Right lobe of liver (tissue), 6 donors: ENCODE measurements at regions not wholly inside any gene's neighbourhood (a gene's known extent, or its start where the extent isn't known, plus 50 kb on each side); places are given as distances from the start of the nearest gene placed in this dataset.

Experiments used
- ATAC-seq, 4 donors: fragments of 200-7000 bp; cut with Tn5 transposase; one replicate each; pipeline ENCODE4 v1.9.1; 2020; ENCODE audit warnings: mild to moderate bottlenecking in 4 of 4, moderate library complexity in 4 of 4
- DNase-seq, 3 donors: peaks; one replicate each; pipeline ENCODE4 v3.0.0-alpha.2; 2020
- H3K27ac ChIP-seq, 3 donors: fragments of 200-600 bp; one replicate each; pipeline ENCODE4 v1.8.0; 2022
- H3K27me3 ChIP-seq, 2 donors: fragments of 200-600 bp; one replicate each; pipeline ENCODE4 v1.8.0; 2022
- H3K36me3 ChIP-seq, 4 donors: fragments of 200-600 bp; sonication (generic) in 1 of 4; one replicate each; pipeline versions ENCODE4 v1.5.1 to v1.8.0; 2017 to 2022; ENCODE audit warnings: control low read depth in 1 of 4
- H3K4me1 ChIP-seq, 4 donors: fragments of 200-600 bp; sonication (generic) in 1 of 4; one replicate each; pipeline versions ENCODE4 v1.5.1 to v1.8.0; 2017 to 2022; ENCODE audit warnings: control low read depth in 1 of 4
- H3K4me3 ChIP-seq, 3 donors: fragments of 200-600 bp; one replicate each; pipeline ENCODE4 v1.8.0; 2022
- H3K9me3 ChIP-seq, 4 donors: fragments of 200-600 bp; sonication (generic) in 1 of 4; one replicate each; pipeline versions ENCODE4 v1.5.1 to v1.8.0; 2017 to 2022; ENCODE audit warnings: control low read depth in 1 of 4
- CTCF ChIP-seq, 4 donors: fragments of 200-600 bp in 3 of 4; fragments of 450-650 bp in 1 of 4; IDR thresholded peaks; one replicate each; pipeline versions ENCODE4 v1.5.1 to v1.8.0; 2016 to 2022; ENCODE audit warnings: antibody characterized with exemption in 4 of 4, mild to moderate bottlenecking in 2 of 4
- POLR2A ChIP-seq: fragments of 450-650 bp; IDR thresholded peaks from one replicate; pipeline ENCODE4 v1.6.1; 2017; ENCODE audit warnings: antibody characterized with exemption, mild to moderate bottlenecking
- WGBS: methylation state at CpG from one replicate; pipeline ENCODE4 v1.1.6; 2018; ENCODE audit warnings: low coverage, low lambda C conversion rate; ENCODE audit not compliant: insufficient coverage; ENCODE audit errors: missing lambda C conversion rate; 5-methylcytosine and 5-hydroxymethylcytosine counted together
- intact Hi-C, 2 donors: fragments of 100-400 bp; cut with DNase I; formaldehyde crosslinking; loops; one replicate each; pipeline versions ENCODE4 v1.11.2 to v1.14.1; 2022
- donor health status: DM: no; HTN: yes; CAD: no.
- donor health status: DM: no; HTN: no; CAD: no.
- donor health status: DM: no; HTN: no; CAD: no.
- donor health status: DM: no; HTN: yes; CAD: no.
- donor health status: DM: no; HTN: yes; CAD: no.

DNA sequence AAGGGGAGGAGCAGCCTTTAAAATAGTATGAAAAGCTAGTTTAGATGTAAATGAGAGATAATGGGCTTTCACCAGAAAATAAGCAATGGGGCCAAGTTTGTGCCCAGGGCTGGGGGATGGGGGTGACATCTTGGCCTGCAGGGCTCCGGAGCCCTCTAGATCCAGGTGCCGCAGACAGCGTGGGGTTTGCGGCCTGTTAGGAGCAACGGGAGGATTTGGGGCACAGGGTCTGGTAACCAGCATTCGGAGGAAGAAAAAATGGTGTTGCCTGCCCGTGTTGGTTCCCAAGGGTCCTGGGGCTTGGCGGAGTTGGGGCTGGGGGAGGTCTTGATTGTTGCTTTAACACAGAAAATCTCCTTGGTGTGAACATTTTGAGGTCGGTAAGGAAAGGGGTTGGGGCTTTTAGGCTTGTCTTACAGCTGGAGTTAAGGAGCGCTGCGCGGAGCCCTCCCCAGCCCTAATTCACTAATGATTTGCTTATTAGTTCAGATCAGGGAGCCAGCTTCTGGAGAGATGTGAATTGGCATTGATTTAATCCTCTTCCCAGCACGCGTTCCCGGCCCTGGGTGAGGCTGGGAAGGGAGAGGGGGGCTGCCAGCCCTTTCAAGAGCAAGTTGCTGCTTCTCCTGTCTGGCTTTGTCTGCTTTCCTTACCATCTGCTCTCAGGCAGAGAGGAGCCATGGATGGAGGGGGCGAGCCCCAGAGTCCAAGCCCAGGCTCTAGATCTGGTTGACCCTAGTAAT lies 443.4 kb downstream of the BCOR start:
- DNase-seq (no peak), ATAC-seq (no peak)
- TF ChIP-seq POLR2A (no peak), CTCF (IDR thresholded peaks at IDR 0.05) (no peak)
- Histone ChIP-seq H3K9me3 (no peaks in the 10 kb centered on the region), H3K36me3 (no peaks in the 10 kb centered on the region), H3K4me3 (no peak overlapping the region), H3K4me1 (no peaks in the 10 kb centered on the region), H3K27me3 (no peaks in the 10 kb centered on the region), H3K27ac (no peak overlapping the region)
- 48% methylated on average over 8 of the region's 16 CpGs for WGBS
- intact Hi-C loops = no loop called here

DNA sequence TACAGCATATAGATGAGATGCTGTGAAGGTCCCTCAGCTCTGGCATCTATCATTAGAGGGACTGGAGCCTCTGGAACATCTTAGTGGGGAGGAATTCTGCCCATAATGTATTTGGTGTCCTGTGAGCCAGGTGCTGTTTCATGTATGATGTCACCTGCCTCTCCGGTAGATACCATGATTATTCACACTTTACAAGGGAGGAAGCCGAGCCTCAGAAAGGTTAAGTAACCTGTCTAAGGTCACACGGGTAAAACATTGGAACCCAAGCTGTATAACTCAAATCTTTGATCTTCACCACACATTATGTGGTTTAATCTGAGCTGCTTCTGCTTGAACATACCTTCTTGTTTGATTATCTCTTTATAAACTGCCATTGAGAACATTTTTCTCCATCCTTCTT lies 442.8 kb downstream of the BCOR start:
- intact Hi-C loops = no loop called here
- H3K4me3 ChIP-seq = no peak overlapping the region
- TF ChIP-seq CTCF (IDR thresholded peaks at IDR 0.05) (no peak), POLR2A (no peak)
- H3K4me1 ChIP-seq = no peaks in the 10 kb centered on the region
- H3K36me3 ChIP-seq = no peaks in the 10 kb centered on the region
- DNase-seq (no peak), ATAC-seq (no peak)
- H3K27me3 ChIP-seq = no peaks in the 10 kb centered on the region
- H3K9me3 ChIP-seq = no peaks in the 10 kb centered on the region
- no peak overlapping the region for H3K27ac ChIP-seq
- WGBS = 28% methylated on average over 3 of the region's 3 CpGs

GRCh38 chrX:39661116-39661907 lies 436.4 kb downstream of the BCOR start:
- DNase-seq (no peak), ATAC-seq (no peak)
- no peak for TF ChIP-seq CTCF (IDR thresholded peaks at IDR 0.05)
- TF ChIP-seq POLR2A = no peak
- Histone ChIP-seq H3K4me3 (no peak overlapping the region), H3K4me1 (no peaks in the 10 kb centered on the region), H3K9me3 (no peaks in the 10 kb centered on the region), H3K36me3 (no peaks in the 10 kb centered on the region), H3K27ac (no peak overlapping the region), H3K27me3 (no peaks in the 10 kb centered on the region)
- intact Hi-C loops = no loop called here
- WGBS = 42% methylated on average over 4 of the region's 6 CpGs

- ATAC-seq = no peak
- no peaks in the 10 kb centered on the region for H3K27me3 ChIP-seq
- no peak for TF ChIP-seq CTCF (IDR thresholded peaks at IDR 0.05)
- no peak for TF ChIP-seq POLR2A
Measured at GRCh38 chrX:39665830-39666518, 431.8 kb downstream of the BCOR start.

More at GRCh38 chrX:39665830-39666518, 431.8 kb downstream of the BCOR start:
- intact Hi-C loops = no loop called here
- 37% methylated on average over 3 of the region's 3 CpGs for WGBS
- H3K4me1 ChIP-seq = no peaks in the 10 kb centered on the region
- H3K9me3 ChIP-seq = no peaks in the 10 kb centered on the region
- no peak overlapping the region for H3K4me3 ChIP-seq
- H3K27ac ChIP-seq = no peak overlapping the region
- no peak for DNase-seq
- H3K36me3 ChIP-seq = no peaks in the 10 kb centered on the region
